Natural killer cell (primary cell): ENCODE measurements at regions not wholly inside any gene's neighbourhood (a gene's known extent, or its start where the extent isn't known, plus 50 kb on each side); places are given as distances from the start of the nearest gene placed in this dataset.
"Not testable (repeated sequence)": the region's sequence is repeated elsewhere in the genome, so short reads cannot be mapped to it uniquely, and the experiment has no call there.

Source experiments
- ATAC-seq, 3 donors: fragments of 150-1000 bp in 2 of 3; fragments of 200-7000 bp in 1 of 3; cut with Tn5 transposase; 1 replicate in 1 of 3; 2 replicates in 2 of 3; pipeline ENCODE4 v1.10.0; 2021; ENCODE audit warnings: mild to moderate bottlenecking in 2 of 3, moderate library complexity in 2 of 3
- DNase-seq, 2 donors: peaks; one replicate each; pipeline versions ENCODE4 v3.0.0 to v3.0.0-alpha.2; 2013 to 2021; ENCODE audit warnings: mixed read lengths in 1 of 2
- H3K27ac ChIP-seq: one replicate; pipeline ENCODE4 v1.5.1; 2013; ENCODE audit warnings: mild to moderate bottlenecking, low read length
- H3K27me3 ChIP-seq: one replicate; pipeline ENCODE4 v1.6.1; 2013; ENCODE audit warnings: low read length; ENCODE audit not compliant: control insufficient read depth, insufficient read depth
- H3K36me3 ChIP-seq: one replicate; pipeline ENCODE4 v1.6.1; 2013; ENCODE audit warnings: low read length; ENCODE audit not compliant: control insufficient read depth, insufficient read depth
- H3K4me1 ChIP-seq: one replicate; pipeline ENCODE4 v1.6.1; 2013; ENCODE audit warnings: low read length; ENCODE audit not compliant: control insufficient read depth, insufficient read depth
- H3K4me3 ChIP-seq: one replicate; pipeline ENCODE4 v1.5.1; 2013; ENCODE audit warnings: low read length
- H3K9me3 ChIP-seq: one replicate; pipeline ENCODE4 v1.6.1; 2013; ENCODE audit warnings: low read length; ENCODE audit not compliant: control insufficient read depth, insufficient read depth
- H3K27ac Mint-ChIP-seq, 2 donors: one replicate each; pipeline ENCODE4 v1.8.0; 2022; ENCODE audit warnings: mild to moderate bottlenecking in 2 of 2, mixed read lengths in 2 of 2, moderate library complexity in 1 of 2
- H3K27me3 Mint-ChIP-seq, 2 donors: one replicate each; pipeline ENCODE4 v1.8.0; 2022; ENCODE audit warnings: low read depth in 2 of 2, mixed read lengths in 2 of 2
- H3K36me3 Mint-ChIP-seq: one replicate; pipeline ENCODE4 v1.8.0; 2022; ENCODE audit warnings: mixed read lengths
- H3K4me1 Mint-ChIP-seq, 2 donors: one replicate each; pipeline ENCODE4 v1.8.0; 2022; ENCODE audit warnings: mixed read lengths in 2 of 2
- H3K4me3 Mint-ChIP-seq: one replicate; pipeline ENCODE4 v1.8.0; 2022; ENCODE audit warnings: mild to moderate bottlenecking, moderate library complexity, mixed read lengths
- H3K9me3 Mint-ChIP-seq, 2 donors: one replicate each; pipeline ENCODE4 v1.8.0; 2022; ENCODE audit warnings: mixed read lengths in 2 of 2
- WGBS: methylation state at CpG from one replicate; pipeline ENCODE4 v1.1.7; 2013; ENCODE audit warnings: missing lambda C conversion rate; ENCODE audit not compliant: insufficient coverage; 5-methylcytosine and 5-hydroxymethylcytosine counted together
- intact Hi-C: fragments of 100-400 bp; cut with micrococcal nuclease; formaldehyde crosslinking; loops from one replicate; pipeline ENCODE4 v1.14.2; 2022

DNA sequence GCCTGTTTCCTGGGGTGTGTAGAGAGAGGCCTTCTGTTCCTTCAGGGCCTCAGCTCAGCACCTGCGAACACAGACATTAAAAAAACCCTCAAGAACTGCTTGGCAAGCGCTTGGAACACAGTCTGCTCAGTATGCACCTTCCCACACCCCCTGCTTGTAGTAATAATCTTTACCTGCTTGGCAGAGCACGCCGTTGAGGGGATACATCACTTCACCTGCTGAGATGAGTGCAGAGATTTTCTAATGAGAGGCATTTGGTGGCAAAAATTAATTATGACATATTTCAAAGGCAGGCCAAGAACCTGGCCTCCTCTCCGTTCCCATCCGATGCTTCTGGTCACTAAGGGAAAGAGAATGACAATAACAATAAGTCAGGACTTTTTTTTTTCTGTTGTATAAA, 93.4 kb upstream of the DPP6 start:
- not testable (repeated sequence) for DNase-seq, H3K9me3 ChIP-seq

DNA sequence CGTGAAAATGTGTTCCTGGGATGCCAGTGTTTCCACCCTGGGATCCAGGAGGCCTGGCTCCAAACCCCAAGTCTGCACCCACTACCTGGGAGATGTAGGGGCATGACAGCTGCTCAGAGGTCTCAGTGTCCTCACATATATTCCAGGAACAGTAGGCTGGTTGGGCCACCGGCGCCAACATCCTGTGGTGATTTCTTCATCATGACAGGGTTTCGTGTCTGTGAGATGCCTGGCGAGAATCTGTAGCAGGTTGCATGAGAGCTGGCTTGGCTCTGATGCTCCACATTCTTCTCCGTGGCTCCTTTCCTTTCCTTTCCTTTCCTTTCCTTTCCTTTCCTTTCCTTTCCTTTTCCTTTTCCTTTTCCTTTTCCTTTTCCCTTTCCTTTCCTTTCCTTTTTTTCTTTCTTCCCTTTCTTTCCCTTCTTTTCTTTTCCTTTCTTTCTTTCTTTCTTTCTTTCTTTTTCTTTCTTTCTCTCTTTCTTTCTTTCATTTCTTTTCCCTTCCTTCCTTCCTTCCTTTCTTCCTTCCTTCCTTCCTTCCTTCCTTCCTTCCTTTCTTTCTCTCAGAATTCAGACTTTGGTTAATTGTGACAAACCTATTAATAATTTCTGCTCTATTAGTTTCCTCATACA, 87.6 kb upstream of the DPP6 start:
- H3K27me3 Mint-ChIP-seq, H3K4me1 Mint-ChIP-seq, H3K27ac ChIP-seq, H3K4me3 Mint-ChIP-seq, H3K36me3 Mint-ChIP-seq, ATAC-seq, H3K9me3 Mint-ChIP-seq, H3K9me3 ChIP-seq, H3K4me3 ChIP-seq, H3K27ac Mint-ChIP-seq, H3K27me3 ChIP-seq, H3K36me3 ChIP-seq, intact Hi-C loops, DNase-seq, H3K4me1 ChIP-seq: not testable (repeated sequence)
- whole genome bisulfite sequencing = 89% methylated on average over 5 of the region's 6 CpGs

More for the DNA sequence above, 93.4 kb upstream of the DPP6 start:
- H3K4me1 ChIP-seq, ATAC-seq, H3K27ac Mint-ChIP-seq, intact Hi-C loops, H3K36me3 ChIP-seq, H3K27ac ChIP-seq, H3K4me3 Mint-ChIP-seq, H3K36me3 Mint-ChIP-seq, H3K27me3 Mint-ChIP-seq, H3K4me1 Mint-ChIP-seq, H3K27me3 ChIP-seq, H3K9me3 Mint-ChIP-seq, H3K4me3 ChIP-seq: not testable (repeated sequence)
- 100% methylated on average over 2 of the region's 6 CpGs for WGBS

DNA sequence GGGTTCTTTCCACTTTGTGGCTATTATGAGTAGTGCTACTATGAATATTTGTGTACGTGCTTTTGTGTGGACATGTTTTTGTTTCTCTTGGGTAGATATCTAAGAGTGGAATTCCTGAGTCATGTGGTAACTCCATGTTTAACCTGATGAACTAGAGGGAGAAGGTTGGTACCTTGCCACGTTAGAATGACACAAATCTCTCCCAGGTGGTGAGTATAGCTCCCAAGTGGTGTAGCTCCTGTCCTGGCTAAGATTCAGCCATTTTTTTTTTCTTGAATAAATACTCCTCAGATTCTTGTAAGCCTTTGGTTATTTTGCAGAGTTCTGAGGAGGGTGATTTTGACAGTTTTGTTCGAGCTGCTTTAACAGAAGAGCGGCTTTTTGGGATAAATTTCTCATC, 83.2 kb upstream of the DPP6 start:
- H3K27me3 Mint-ChIP-seq, H3K9me3 Mint-ChIP-seq, H3K36me3 Mint-ChIP-seq, intact Hi-C loops, H3K4me1 ChIP-seq, H3K36me3 ChIP-seq, DNase-seq, H3K27me3 ChIP-seq, ATAC-seq, H3K27ac Mint-ChIP-seq, H3K4me3 ChIP-seq, H3K9me3 ChIP-seq, H3K4me3 Mint-ChIP-seq, H3K27ac ChIP-seq, H3K4me1 Mint-ChIP-seq: not testable (repeated sequence)
- 75% methylated on average over 1 of the region's 4 CpGs for WGBS

DNA sequence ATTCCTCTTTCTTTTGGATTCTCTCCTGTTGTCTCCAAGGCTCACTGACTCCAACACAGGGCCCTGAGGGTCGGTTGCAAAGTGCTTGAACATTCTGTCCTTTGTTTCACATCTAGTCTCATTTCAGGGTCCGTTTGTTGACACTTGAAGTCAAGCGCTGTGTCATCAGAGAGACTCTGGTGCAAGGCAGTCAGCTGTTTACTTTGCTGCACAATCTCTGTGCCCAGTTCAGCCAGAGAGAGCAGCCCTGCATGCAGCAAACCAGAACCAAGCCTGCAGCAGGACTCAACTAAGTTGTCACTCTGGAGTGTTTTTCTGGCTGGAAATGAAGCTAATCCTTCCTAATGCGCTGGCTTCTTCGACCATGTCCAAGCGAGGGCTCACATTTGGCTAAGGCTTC, 77.6 kb upstream of the DPP6 start:
- H3K27me3 ChIP-seq, DNase-seq, H3K27ac Mint-ChIP-seq, H3K27me3 Mint-ChIP-seq, H3K9me3 Mint-ChIP-seq, ATAC-seq, H3K9me3 ChIP-seq, H3K4me1 ChIP-seq, H3K36me3 Mint-ChIP-seq, H3K4me1 Mint-ChIP-seq, H3K27ac ChIP-seq, H3K4me3 ChIP-seq, intact Hi-C loops, H3K4me3 Mint-ChIP-seq, H3K36me3 ChIP-seq: not testable (repeated sequence)
- WGBS = 66% methylated on average over 6 of the region's 6 CpGs

DNA sequence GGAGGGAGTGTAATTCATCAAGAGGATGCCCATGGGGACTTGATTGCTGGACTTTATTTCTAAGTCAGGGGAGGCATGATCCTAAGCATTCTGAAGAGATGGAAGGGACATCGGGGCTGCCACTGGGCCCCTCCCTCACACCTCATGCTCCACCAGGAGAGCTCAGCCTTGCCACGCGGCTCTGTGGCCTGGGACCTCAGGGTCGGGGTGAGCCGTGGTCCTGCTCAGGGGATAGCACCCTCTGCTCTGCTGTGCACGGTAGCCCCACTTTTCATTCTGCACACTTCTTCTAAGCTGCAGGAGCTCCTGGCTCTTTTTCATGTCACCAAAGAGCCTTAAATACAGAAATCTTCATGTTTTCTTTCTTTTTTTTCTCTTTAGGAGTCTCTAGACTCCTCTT, 75.5 kb upstream of the DPP6 start:
- H3K4me1 ChIP-seq, DNase-seq, H3K27me3 ChIP-seq, H3K4me1 Mint-ChIP-seq, H3K27ac Mint-ChIP-seq, H3K36me3 Mint-ChIP-seq, intact Hi-C loops, H3K4me3 Mint-ChIP-seq, H3K27ac ChIP-seq, H3K27me3 Mint-ChIP-seq, ATAC-seq, H3K36me3 ChIP-seq, H3K4me3 ChIP-seq, H3K9me3 ChIP-seq: not testable (repeated sequence)
- peaks cover 9 to 13% of the 10 kb centered on the region in 2 donors for H3K9me3 Mint-ChIP-seq
- WGBS = 86% methylated on average over 6 of the region's 6 CpGs

DNA sequence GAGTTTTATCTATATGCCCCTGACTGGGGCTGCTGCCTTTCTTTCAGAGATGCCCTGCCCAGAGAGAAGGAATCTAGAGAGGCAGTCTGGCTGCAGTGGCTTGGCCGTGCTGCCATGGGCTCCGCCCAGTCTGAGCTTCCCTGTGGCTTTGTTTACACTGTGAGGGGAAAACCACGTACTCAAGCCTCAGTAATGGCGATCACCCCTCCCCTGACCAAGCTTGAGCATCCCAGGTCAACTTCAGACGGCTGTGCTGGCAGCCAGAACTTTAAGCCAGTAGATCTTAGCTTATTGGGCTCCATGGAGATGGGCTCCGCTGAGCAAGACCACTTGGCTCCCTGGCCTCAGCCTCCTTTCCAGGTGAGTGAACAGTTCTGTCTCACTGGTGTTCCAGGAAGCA, 69.0 kb upstream of the DPP6 start:
- H3K36me3 ChIP-seq, H3K4me1 Mint-ChIP-seq, H3K36me3 Mint-ChIP-seq, H3K4me3 ChIP-seq, ATAC-seq, H3K4me1 ChIP-seq, intact Hi-C loops, H3K4me3 Mint-ChIP-seq, H3K27ac ChIP-seq, H3K27ac Mint-ChIP-seq, DNase-seq, H3K9me3 ChIP-seq, H3K27me3 ChIP-seq, H3K27me3 Mint-ChIP-seq: not testable (repeated sequence)
- H3K9me3 Mint-ChIP-seq = peaks cover 9 to 14% of the 10 kb centered on the region in 2 donors
- WGBS = 51% methylated on average over 5 of the region's 6 CpGs

DNA sequence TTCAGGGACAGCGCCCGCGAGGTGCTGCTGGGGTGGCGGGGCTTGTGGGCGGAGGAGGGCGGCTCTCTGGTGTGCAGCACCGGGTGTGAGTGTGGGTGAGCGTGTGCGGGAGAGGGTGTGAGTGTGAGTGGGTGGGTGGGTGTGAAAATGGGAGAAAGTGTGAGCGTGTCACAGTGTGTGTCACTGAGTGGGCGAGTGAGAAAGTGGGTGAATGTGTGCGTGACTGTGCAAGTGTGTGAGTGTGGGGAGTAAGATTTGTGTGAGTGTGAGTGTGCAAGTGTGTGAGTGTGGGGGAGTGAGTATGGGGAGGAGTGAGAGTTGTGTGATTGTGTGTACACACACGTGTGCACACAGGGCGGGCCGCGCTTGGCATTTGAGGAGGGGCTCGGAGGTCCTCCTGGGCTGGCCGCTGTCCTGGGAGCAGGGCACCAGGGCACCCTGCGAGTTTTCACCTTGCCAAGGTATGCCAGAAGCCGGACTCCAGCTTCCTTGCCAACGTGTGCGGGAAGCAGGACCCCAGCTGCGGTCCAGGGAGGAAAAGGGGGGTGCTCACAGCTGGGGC, 63.1 kb upstream of the DPP6 start:
- H3K27me3 ChIP-seq, H3K36me3 ChIP-seq, H3K27ac Mint-ChIP-seq, H3K27ac ChIP-seq, H3K4me3 Mint-ChIP-seq, intact Hi-C loops, H3K4me1 Mint-ChIP-seq, H3K4me1 ChIP-seq, DNase-seq, H3K4me3 ChIP-seq, H3K9me3 ChIP-seq, H3K36me3 Mint-ChIP-seq, H3K9me3 Mint-ChIP-seq, H3K27me3 Mint-ChIP-seq: not testable (repeated sequence)
- peak in 1 of 3 donors; percentile 25 for ATAC-seq
- WGBS = 80% methylated on average over 13 of the region's 23 CpGs

DNA sequence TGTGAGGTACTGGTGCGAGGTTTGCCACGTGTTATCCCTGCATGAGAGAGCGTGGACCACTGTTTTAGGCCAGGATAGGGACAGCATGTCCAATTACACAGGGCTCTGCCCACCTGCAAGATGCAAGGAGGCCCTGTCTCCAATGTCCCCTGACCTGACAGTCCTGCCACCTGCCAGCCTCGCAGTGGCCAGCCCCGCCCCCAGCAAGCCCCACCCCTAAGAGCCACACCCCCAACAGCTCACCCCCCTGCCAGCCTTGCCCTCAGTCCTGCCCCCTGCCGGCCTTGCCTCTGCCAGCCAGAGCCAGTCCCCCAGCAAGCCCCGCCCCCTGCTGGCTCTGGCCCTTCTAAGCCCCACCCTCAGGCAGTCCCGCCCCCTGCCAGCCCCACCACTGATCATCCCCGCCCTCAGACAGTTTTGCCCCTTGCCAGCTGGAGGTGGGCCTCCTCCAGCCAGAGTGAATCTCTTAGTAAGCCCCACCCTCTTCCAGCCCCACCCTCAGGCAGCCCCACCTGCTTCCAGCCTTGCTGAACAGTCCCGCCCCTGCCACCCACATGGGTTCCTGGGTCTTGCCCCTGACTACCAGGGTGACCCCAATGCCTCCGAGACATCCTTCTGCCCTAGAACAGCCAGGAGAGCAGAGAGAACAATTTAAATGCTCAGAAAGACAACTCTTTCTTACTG, 62.3 kb upstream of the DPP6 start:
- intact Hi-C loops, H3K36me3 ChIP-seq, H3K4me3 Mint-ChIP-seq, H3K36me3 Mint-ChIP-seq, H3K4me1 Mint-ChIP-seq, DNase-seq, H3K4me1 ChIP-seq, H3K27me3 ChIP-seq, H3K9me3 Mint-ChIP-seq, H3K27ac ChIP-seq, H3K4me3 ChIP-seq, H3K27ac Mint-ChIP-seq, H3K9me3 ChIP-seq, H3K27me3 Mint-ChIP-seq: not testable (repeated sequence)
- WGBS = 63% methylated on average over 4 of the region's 11 CpGs
- ATAC-seq = peak in 1 of 3 donors; percentile 12
